ENCODE measurements at regions not wholly inside any gene's neighbourhood (a gene's known extent, or its start where the extent isn't known, plus 50 kb on each side); places are given as distances from the start of the nearest gene placed in this dataset.

DNA sequence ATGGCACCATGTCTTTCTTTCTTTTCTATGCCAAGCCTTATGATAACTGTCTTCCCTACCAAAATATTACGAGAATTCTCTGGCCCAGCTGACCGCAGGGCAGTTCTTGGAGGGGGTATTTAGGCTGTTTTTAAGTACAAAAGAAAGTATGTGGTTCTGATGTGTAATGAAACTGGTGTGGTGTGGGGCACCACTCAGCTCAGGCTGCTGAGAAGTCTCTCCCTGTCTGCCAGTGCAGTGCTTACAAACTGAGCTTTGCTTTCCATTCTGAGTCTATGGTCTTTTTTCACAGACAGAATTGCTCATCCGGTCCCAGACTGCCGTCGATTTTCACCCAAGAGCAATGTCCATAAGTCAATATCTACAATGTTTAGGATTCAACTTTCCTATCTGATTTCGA lies 847.6 kb downstream of the NTRK3 start:
- RAD21 ChIA-PET (ENCODE audit: low non-redundant PET in 1 of 2, low total read pairs in 2 of 2, uncharacterized antibody in 2 of 2, unreplicated experiment in 2 of 2) = no interaction called here
- BruUV-seq (replicated peaks) = no TSS peak
- intact Hi-C loops (cut with micrococcal nuclease) = no loop called here

More for the DNA sequence above, 847.6 kb downstream of the NTRK3 start:
- H2AFZ ChIP-seq (ENCODE audit: low read depth, low read length, poor library complexity, severe bottlenecking) = no peak overlapping the region
- H3K9me3 ChIP-seq (ENCODE audit: control insufficient read depth in 1 of 2, insufficient read depth in 1 of 2, low read depth in 1 of 2, low read length in 2 of 2) = peaks cover 11 to 32% of the 10 kb centered on the region in 2 experiments; a peak in 2 of 4 replicates
- H3K36me3 ChIP-seq (ENCODE audit: control insufficient read depth in 1 of 2, insufficient read depth in 2 of 2, low read length in 2 of 2) = no peaks in the 10 kb centered on the region
- H3K4me1 ChIP-seq (ENCODE audit: control insufficient read depth in 1 of 2, insufficient read depth in 2 of 2, low read length in 2 of 2) = no peaks in the 10 kb centered on the region
- ChIA-PET CTCF (no interaction called here), POLR2A (no interaction called here)
- H3K9me2 ChIP-seq (ENCODE audit: insufficient read depth) = no peaks in the 10 kb centered on the region
- H3K4me2 ChIP-seq (ENCODE audit: low read length) = no peak overlapping the region
- no peaks in the 10 kb centered on the region for H3K27me3 ChIP-seq (ENCODE audit: insufficient read depth, low read length)
- no peak overlapping the region for H3K4me3 ChIP-seq (replicated peaks in 1 of 2; ENCODE audit: low read depth in 1 of 2, low read length in 2 of 2)
- TF ChIP-seq EZH2phosphoT487 (IDR thresholded peaks at IDR 0.05; ENCODE audit: borderline replicate concordance) (no peak), SRF (IDR thresholded peaks at IDR 0.05; ENCODE audit: low read depth) (no peak), CBX3 (IDR thresholded peaks at IDR 0.05; ENCODE audit: low read depth) (no peak), EGR1 (IDR thresholded peaks at IDR 0.05; ENCODE audit: low read depth) (no peak), SP1 (IDR thresholded peaks at IDR 0.05; ENCODE audit: low read depth) (no peak), ELF1 (IDR thresholded peaks at IDR 0.05; ENCODE audit: borderline replicate concordance, low read depth) (no peak), RAD21 (IDR thresholded peaks at IDR 0.05; ENCODE audit: low read depth) (no peak), TCF7L2 (IDR thresholded peaks at IDR 0.05; ENCODE audit: borderline replicate concordance, extremely low read depth, insufficient read depth, insufficient read length) (no peak), SIN3A (IDR thresholded peaks at IDR 0.05; ENCODE audit: low read depth) (no peak), YY1 (IDR thresholded peaks at IDR 0.05; ENCODE audit: extremely low read depth, insufficient replicate concordance, low read depth, low read length) (no peak), FOSL1 (IDR thresholded peaks at IDR 0.05; ENCODE audit: low read depth) (no peak)
- TF ChIP-seq, protein P1, sequence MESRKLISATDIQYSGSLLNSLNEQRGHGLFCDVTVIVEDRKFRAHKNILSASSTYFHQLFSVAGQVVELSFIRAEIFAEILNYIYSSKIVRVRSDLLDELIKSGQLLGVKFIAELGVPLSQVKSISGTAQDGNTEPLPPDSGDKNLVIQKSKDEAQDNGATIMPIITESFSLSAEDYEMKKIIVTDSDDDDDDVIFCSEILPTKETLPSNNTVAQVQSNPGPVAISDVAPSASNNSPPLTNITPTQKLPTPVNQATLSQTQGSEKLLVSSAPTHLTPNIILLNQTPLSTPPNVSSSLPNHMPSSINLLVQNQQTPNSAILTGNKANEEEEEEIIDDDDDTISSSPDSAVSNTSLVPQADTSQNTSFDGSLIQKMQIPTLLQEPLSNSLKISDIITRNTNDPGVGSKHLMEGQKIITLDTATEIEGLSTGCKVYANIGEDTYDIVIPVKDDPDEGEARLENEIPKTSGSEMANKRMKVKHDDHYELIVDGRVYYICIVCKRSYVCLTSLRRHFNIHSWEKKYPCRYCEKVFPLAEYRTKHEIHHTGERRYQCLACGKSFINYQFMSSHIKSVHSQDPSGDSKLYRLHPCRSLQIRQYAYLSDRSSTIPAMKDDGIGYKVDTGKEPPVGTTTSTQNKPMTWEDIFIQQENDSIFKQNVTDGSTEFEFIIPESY (IDR thresholded peaks at IDR 0.05; ENCODE audit: extremely low read depth, insufficient replicate concordance, low read length) = no peak
- TF ChIP-seq, protein P2, sequence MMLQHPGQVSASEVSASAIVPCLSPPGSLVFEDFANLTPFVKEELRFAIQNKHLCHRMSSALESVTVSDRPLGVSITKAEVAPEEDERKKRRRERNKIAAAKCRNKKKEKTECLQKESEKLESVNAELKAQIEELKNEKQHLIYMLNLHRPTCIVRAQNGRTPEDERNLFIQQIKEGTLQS (IDR thresholded peaks at IDR 0.05) = no peak
- TF ChIP-seq, protein P3, sequence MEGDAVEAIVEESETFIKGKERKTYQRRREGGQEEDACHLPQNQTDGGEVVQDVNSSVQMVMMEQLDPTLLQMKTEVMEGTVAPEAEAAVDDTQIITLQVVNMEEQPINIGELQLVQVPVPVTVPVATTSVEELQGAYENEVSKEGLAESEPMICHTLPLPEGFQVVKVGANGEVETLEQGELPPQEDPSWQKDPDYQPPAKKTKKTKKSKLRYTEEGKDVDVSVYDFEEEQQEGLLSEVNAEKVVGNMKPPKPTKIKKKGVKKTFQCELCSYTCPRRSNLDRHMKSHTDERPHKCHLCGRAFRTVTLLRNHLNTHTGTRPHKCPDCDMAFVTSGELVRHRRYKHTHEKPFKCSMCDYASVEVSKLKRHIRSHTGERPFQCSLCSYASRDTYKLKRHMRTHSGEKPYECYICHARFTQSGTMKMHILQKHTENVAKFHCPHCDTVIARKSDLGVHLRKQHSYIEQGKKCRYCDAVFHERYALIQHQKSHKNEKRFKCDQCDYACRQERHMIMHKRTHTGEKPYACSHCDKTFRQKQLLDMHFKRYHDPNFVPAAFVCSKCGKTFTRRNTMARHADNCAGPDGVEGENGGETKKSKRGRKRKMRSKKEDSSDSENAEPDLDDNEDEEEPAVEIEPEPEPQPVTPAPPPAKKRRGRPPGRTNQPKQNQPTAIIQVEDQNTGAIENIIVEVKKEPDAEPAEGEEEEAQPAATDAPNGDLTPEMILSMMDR (IDR thresholded peaks at IDR 0.05 in 2 of 3, conservative IDR thresholded peaks at IDR 0.05 in 1 of 3; ENCODE audit: borderline replicate concordance in 1 of 3, insufficient read depth in 1 of 3, low read depth in 2 of 3, low read length in 2 of 3) = no peak
- TF ChIP-seq, protein P4, sequence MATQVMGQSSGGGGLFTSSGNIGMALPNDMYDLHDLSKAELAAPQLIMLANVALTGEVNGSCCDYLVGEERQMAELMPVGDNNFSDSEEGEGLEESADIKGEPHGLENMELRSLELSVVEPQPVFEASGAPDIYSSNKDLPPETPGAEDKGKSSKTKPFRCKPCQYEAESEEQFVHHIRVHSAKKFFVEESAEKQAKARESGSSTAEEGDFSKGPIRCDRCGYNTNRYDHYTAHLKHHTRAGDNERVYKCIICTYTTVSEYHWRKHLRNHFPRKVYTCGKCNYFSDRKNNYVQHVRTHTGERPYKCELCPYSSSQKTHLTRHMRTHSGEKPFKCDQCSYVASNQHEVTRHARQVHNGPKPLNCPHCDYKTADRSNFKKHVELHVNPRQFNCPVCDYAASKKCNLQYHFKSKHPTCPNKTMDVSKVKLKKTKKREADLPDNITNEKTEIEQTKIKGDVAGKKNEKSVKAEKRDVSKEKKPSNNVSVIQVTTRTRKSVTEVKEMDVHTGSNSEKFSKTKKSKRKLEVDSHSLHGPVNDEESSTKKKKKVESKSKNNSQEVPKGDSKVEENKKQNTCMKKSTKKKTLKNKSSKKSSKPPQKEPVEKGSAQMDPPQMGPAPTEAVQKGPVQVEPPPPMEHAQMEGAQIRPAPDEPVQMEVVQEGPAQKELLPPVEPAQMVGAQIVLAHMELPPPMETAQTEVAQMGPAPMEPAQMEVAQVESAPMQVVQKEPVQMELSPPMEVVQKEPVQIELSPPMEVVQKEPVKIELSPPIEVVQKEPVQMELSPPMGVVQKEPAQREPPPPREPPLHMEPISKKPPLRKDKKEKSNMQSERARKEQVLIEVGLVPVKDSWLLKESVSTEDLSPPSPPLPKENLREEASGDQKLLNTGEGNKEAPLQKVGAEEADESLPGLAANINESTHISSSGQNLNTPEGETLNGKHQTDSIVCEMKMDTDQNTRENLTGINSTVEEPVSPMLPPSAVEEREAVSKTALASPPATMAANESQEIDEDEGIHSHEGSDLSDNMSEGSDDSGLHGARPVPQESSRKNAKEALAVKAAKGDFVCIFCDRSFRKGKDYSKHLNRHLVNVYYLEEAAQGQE (IDR thresholded peaks at IDR 0.05; ENCODE audit: low read depth) = no peak
- no peak overlapping the region for H3K9ac ChIP-seq (ENCODE audit: low read length)
- DNase-seq (ENCODE audit: low read depth, low spot score) = no peak
- H3K79me2 ChIP-seq (ENCODE audit: insufficient read depth, low read length) = no peaks in the 10 kb centered on the region
- no peak for ATAC-seq
- no peak overlapping the region for H3K27ac ChIP-seq (ENCODE audit: low read depth, low read length)
- no peaks in the 10 kb centered on the region for H4K20me1 ChIP-seq (ENCODE audit: insufficient read depth)
